ENCODE measurements at regions not wholly inside any gene's neighbourhood (a gene's known extent, or its start where the extent isn't known, plus 50 kb on each side); places are given as distances from the start of the nearest gene placed in this dataset.

- DNase-seq (ENCODE audit: low read depth, low spot score) = no peak
Measured at GRCh38 chr5:18032744-18033143, 398.5 kb downstream of the TAF11L14 start.

GRCh38 chr5:18036531-18036930 is 402.3 kb downstream of the TAF11L14 start:
- no peak for DNase-seq (ENCODE audit: low read depth, low spot score)

- DNase-seq (ENCODE audit: low read depth, low spot score) = no peak
Measured at GRCh38 chr5:18037718-18038117, 403.5 kb downstream of the TAF11L14 start.

- DNase-seq (ENCODE audit: low read depth, low spot score) = no peak
Measured at GRCh38 chr5:18043344-18043743, 409.1 kb downstream of the TAF11L14 start.

GRCh38 chr5:18048449-18048848 is 414.2 kb downstream of the TAF11L14 start:
- DNase-seq (ENCODE audit: low read depth, low spot score) = no peak

- DNase-seq (ENCODE audit: low read depth, low spot score) = no peak
Measured at GRCh38 chr5:18050345-18050744, 416.1 kb downstream of the TAF11L14 start.

- no peak for DNase-seq (ENCODE audit: low read depth, low spot score)
Measured at GRCh38 chr5:18050776-18051175, 416.5 kb downstream of the TAF11L14 start.

GRCh38 chr5:18051953-18052352 is 417.7 kb downstream of the TAF11L14 start:
- no peak for DNase-seq (ENCODE audit: low read depth, low spot score)

- DNase-seq (ENCODE audit: low read depth, low spot score) = no peak
Measured at GRCh38 chr5:18052569-18052968, 418.3 kb downstream of the TAF11L14 start.

GRCh38 chr5:18057725-18058124 is 423.5 kb downstream of the TAF11L14 start:
- DNase-seq (ENCODE audit: low read depth, low spot score) = no peak

GRCh38 chr5:18067615-18068014 is 433.4 kb downstream of the TAF11L14 start:
- DNase-seq (ENCODE audit: low read depth, low spot score) = no peak

- DNase-seq (ENCODE audit: low read depth, low spot score) = no peak
Measured at GRCh38 chr5:18068826-18069225, 434.6 kb downstream of the TAF11L14 start.

GRCh38 chr5:18069790-18070189 is 435.5 kb downstream of the TAF11L14 start:
- no peak for DNase-seq (ENCODE audit: low read depth, low spot score)

- no peak for DNase-seq (ENCODE audit: low read depth, low spot score)
Measured at GRCh38 chr5:18072600-18072999, 438.3 kb downstream of the TAF11L14 start.

- no peak for DNase-seq (ENCODE audit: low read depth, low spot score)
Measured at GRCh38 chr5:18074961-18075360, 440.7 kb downstream of the TAF11L14 start.

- no peak for DNase-seq (ENCODE audit: low read depth, low spot score)
Measured at GRCh38 chr5:18078157-18078556, 443.9 kb downstream of the TAF11L14 start.

- DNase-seq (ENCODE audit: low read depth, low spot score) = no peak
Measured at GRCh38 chr5:18079831-18080230, 445.6 kb downstream of the TAF11L14 start.

- DNase-seq (ENCODE audit: low read depth, low spot score) = no peak
Measured at GRCh38 chr5:18088020-18088579, 453.8 kb downstream of the TAF11L14 start.

- no peak for DNase-seq (ENCODE audit: low read depth, low spot score)
Measured at GRCh38 chr5:18090177-18090576, 455.9 kb downstream of the TAF11L14 start.

- DNase-seq (ENCODE audit: low read depth, low spot score) = no peak
Measured at GRCh38 chr5:18091142-18091541, 456.9 kb downstream of the TAF11L14 start.

GRCh38 chr5:18091758-18092157 is 457.5 kb downstream of the TAF11L14 start:
- DNase-seq (ENCODE audit: low read depth, low spot score) = no peak

- DNase-seq (ENCODE audit: low read depth, low spot score) = no peak
Measured at GRCh38 chr5:18095061-18095460, 460.8 kb downstream of the TAF11L14 start.

GRCh38 chr5:18097817-18098216 is 463.6 kb downstream of the TAF11L14 start:
- DNase-seq (ENCODE audit: low read depth, low spot score) = no peak

- no peak for DNase-seq (ENCODE audit: low read depth, low spot score)
Measured at GRCh38 chr5:18098691-18099090, 464.4 kb downstream of the TAF11L14 start.

Measured in smooth muscle cell of the brain vasculature (primary cell).